T47D (cell line): ENCODE measurements at regions not wholly inside any gene's neighbourhood (a gene's known extent, or its start where the extent isn't known, plus 50 kb on each side); places are given as distances from the start of the nearest gene placed in this dataset.

Experiments
- DNase-seq, 2 experiments: peaks; one replicate each; pipeline versions ENCODE4 v3.0.0 to v3.0.0-alpha.2; 2011 to 2012; ENCODE audit warnings: low read depth in 1 of 2, low spot score in 1 of 2
- JUND ChIP-seq: IDR thresholded peaks from 2 replicates; pipeline ENCODE4 v1.6.1; 2012; ENCODE audit warnings: low read depth
- in situ Hi-C: cut with HindIII; loops from 2 replicates; pipeline ENCODE4 v1.10.0; 2016; ENCODE audit warnings: low sequenced_read_pairs, low pct_unique_long_range_greater_than_20kb

DNA sequence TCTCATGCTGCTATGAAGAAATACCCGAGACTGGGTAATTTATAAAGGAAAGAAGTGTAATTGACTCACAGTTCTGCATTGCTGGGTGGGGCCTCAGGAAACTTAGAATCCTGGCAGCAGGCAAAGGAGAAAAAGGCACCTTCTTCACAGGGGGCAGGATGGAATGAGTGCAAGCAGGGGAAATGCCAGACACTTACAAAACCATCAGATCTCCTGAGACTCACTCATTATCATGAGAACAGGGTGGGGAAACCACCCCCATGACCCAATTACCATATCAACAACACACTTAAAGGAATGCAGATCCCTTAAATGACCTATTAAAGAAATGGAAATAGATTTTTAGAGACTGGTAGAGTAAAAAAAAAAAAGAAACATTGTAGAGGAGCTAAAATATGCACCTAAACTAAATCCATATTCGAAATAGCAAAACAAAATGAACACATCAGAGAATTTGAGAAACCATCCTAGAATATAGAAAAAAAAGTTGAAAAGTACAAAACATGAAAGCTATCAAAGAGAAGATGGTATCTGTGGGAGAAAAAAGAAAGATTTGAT, 104.3 kb upstream of the UGT8 start:
- in situ Hi-C loops = no loop called here
- no peak for DNase-seq
- no peak for TF ChIP-seq JUND

- DNase-seq = peak in 1 of 2 experiments; percentile 5
- no peak for TF ChIP-seq JUND
- in situ Hi-C loops = no loop called here
Measured at GRCh38 chr4:114495471-114495928, 103.1 kb upstream of the UGT8 start.

DNA sequence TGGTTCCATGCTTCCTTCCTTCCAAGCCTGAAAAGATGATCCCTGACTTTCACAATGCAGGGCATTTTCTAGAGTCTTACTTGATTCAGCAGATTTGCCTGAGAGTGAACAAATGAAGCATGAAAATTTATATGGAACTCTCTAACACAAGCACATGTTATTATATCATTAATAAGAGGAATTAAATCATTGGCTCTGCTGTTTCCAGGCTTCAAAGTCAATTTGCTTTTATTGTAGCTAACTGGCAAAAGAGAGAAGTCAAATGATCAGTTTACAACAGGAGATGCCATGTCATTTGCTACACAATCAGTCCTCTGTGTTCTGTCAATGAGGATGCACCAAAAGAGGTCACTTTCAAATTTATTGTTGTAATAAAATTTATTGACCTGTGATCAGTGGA, 101.5 kb upstream of the UGT8 start:
- in situ Hi-C loops = no loop called here
- no peak for DNase-seq
- no peak for TF ChIP-seq JUND

DNA sequence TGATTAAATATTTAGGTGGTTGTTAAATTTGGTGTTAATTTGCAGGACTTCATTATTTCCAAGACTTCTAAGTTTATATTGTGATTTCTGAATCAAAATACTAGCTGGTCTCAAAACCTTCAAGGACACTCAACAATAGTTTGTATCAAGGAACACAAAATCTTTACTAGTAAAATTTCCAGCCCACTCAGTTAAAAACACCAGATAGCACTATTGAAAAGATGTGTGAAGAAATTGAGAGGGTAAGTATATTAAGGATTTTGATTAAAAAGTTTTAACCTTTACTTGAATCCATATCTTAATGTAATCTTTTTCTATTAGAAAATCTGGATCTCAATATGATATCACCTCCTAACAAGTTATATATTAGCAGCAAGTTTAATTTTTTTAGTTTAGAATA, 89.3 kb upstream of the UGT8 start:
- in situ Hi-C loops = no loop called here
- TF ChIP-seq JUND = no peak
- DNase-seq = peak in 1 of 2 experiments; percentile 4

- DNase-seq = no peak
- TF ChIP-seq JUND = no peak
- in situ Hi-C loops = no loop called here
Measured at GRCh38 chr4:114512595-114513295, 85.9 kb upstream of the UGT8 start.

- in situ Hi-C loops = no loop called here
- DNase-seq = no peak
- TF ChIP-seq JUND = no peak
Measured at GRCh38 chr4:114519368-114519767, 79.2 kb upstream of the UGT8 start.

GRCh38 chr4:114527170-114527569, 71.4 kb upstream of the UGT8 start:
- no peak for TF ChIP-seq JUND
- in situ Hi-C loops = no loop called here
- DNase-seq = no peak

DNA sequence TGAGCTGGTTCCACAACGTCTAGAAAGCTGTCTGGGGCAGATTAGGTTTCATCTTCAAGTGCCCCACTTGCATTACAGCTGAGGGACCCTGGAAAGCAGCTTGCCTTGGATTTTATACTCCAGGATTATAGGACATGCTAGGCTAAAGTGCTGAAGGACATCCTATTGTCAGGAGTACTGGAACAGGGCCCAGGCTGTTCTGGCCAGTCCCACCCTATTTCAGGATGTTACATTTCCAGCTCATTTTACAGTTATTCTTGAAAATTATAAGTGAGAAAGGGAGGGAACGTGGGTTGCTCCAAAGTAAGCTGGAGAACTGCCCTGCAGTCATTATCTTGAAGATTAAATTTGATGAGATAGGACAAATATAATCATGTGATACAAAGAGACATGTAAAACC, 71.0 kb upstream of the UGT8 start:
- no peak for DNase-seq
- no peak for TF ChIP-seq JUND
- in situ Hi-C loops = no loop called here

DNA sequence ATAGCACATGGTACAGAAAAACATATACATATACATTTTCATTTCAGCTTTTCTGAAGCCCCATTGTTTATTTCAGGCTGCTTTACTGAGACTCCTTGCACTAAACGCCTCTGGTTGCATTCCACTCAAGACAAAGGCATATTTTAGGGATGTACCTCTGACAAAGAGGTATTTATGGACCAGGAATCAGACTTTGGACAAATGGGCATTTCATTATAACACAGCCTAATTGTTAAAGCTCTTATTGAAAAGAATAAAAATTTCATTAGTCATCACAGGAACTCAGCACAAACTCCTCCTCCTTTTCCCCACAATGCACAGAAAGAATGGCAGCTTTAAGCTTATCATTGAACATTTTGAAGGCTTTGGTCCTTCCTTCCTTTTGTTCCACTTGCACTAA, 62.9 kb upstream of the UGT8 start:
- in situ Hi-C loops = no loop called here
- no peak for DNase-seq
- no peak for TF ChIP-seq JUND

DNA sequence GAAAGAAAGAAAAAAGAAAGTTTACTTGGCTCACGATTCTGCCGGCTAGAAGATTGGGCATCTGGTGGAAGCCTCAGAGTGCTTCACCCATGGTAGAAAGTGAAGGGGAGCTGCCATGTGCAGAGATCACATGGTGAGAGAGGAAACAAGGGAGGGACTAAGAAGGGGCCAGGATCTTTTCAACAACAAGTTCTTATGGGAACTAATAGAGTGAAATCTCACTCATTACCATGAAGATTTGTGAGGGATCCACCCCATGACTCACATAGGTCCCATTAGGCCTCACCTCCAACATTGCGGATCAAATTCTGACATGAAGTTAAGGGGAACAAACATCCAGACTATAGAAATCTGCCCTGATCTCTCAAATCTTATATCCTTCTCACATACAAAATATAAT, 61.3 kb upstream of the UGT8 start:
- DNase-seq = no peak
- no peak for TF ChIP-seq JUND
- in situ Hi-C loops = no loop called here

- no peak for DNase-seq
- no peak for TF ChIP-seq JUND
- in situ Hi-C loops = no loop called here
Measured at GRCh38 chr4:114538012-114538617, 60.5 kb upstream of the UGT8 start.

DNA sequence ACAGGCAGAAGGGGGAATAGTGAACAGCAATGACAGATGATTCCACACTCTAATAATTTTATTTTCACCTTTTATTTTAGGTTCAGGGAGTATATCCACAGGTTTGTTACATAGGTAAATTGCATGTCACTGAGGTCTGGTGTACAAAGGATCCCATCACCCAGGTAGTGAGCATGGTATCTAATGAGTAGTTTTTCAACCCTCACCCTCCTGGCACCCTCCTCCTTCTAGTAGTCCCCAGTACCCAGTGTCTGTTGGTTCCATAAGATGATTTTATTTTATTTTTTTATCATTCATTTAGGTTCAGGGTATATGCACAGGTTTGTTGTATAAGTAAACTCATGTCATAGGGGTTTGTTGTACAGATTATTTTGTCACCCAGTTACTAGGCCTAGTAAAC, 58.6 kb upstream of the UGT8 start:
- in situ Hi-C loops = no loop called here
- DNase-seq = no peak
- TF ChIP-seq JUND = no peak

- DNase-seq = no peak
- TF ChIP-seq JUND = no peak
- in situ Hi-C loops = no loop called here
Measured at GRCh38 chr4:114547340-114548134, 51.1 kb upstream of the UGT8 start.
